KOPT-K1 (cell line): ENCODE measurements at regions not wholly inside any gene's neighbourhood (a gene's known extent, or its start where the extent isn't known, plus 50 kb on each side); places are given as distances from the start of the nearest gene placed in this dataset.

Experiments used
- H3K27ac ChIP-seq: fragments of 200-600 bp; sonication (generic); 2 replicates; pipeline ENCODE4 v1.5.1; 2016; ENCODE audit warnings: antibody characterized with exemption, mild to moderate bottlenecking, low read depth, low read length; ENCODE audit not compliant: poor library complexity, severe bottlenecking
- H3K36me3 ChIP-seq: fragments of 200-600 bp; sonication (generic); 2 replicates; pipeline ENCODE4 v1.5.1; 2017; ENCODE audit warnings: antibody characterized with exemption, mild to moderate bottlenecking, low read length, moderate library complexity; ENCODE audit not compliant: insufficient read depth
- H3K9me3 ChIP-seq: fragments of 200-600 bp; sonication (generic); 2 replicates; pipeline ENCODE4 v1.5.1; 2017; ENCODE audit warnings: antibody characterized with exemption, low read length, mild to moderate bottlenecking; ENCODE audit not compliant: insufficient read depth, poor library complexity, severe bottlenecking

DNA sequence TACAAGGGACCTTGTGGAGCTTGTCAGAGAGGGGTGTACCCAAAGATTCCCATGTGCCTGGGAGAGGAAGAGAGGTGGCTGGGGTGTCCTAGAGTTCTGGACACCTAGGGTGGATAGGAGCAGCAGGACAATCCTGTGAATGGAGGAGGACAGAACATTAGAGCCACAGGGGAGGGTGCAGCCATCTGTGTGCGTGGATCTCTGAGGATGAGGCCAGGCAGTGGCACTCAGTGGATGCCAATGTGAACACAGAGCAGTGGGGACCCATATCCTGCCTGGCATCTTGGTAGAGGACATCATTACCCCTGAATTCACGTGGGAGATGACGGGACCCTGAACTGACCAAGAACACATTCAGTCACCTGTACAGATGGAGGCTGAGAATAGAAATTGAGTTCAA is 205.3 kb downstream of the CD83 start:
- peak overlapping the region; percentile 22 for H3K27ac ChIP-seq
- H3K9me3 ChIP-seq: no peaks in the 10 kb centered on the region

DNA sequence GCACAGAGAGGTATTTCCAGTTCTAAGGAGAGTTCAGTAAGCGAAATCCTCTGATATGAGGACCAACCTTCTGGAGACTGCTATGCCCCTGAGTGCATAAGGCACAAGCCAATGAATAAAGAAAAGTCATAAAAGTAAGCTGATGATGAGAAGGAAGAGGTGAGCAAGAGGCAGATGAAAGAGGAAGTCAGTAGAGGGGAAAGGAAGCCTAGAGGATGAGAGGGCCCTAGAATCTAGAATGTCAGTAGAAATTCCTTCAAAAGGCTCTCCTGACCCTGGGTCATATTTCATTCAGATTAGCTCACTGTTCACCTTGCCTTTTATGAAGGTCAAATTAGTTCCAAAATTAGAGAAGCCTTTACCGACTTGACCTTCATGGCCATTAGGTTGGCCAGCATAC is 209.2 kb downstream of the CD83 start:
- Histone ChIP-seq H3K27ac (no peak overlapping the region), H3K36me3 (no peaks in the 10 kb centered on the region), H3K9me3 (no peaks in the 10 kb centered on the region)

More for the DNA sequence above, 205.3 kb downstream of the CD83 start:
- H3K36me3 ChIP-seq: no peaks in the 10 kb centered on the region

DNA sequence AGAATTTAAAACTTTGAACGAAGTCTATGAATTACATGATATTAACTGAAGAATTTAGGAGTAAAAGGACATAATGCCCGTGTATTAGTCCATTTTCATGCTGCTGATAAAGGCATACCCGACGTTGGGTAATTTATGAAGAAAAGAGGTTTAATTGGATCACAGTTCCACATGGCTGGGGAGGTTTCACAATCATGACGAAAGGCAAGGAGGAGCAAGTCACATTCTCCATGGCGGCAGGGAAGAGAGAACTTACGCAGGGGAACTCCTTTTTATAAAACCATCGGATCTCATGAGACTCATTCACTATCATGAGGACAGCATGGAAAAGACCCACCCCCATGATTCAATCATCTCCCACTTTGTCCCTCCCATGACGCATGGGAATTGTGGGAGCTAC is 210.6 kb downstream of the CD83 start:
- no peak overlapping the region for H3K27ac ChIP-seq
- H3K36me3 ChIP-seq: no peaks in the 10 kb centered on the region
- H3K9me3 ChIP-seq: no peaks in the 10 kb centered on the region

DNA sequence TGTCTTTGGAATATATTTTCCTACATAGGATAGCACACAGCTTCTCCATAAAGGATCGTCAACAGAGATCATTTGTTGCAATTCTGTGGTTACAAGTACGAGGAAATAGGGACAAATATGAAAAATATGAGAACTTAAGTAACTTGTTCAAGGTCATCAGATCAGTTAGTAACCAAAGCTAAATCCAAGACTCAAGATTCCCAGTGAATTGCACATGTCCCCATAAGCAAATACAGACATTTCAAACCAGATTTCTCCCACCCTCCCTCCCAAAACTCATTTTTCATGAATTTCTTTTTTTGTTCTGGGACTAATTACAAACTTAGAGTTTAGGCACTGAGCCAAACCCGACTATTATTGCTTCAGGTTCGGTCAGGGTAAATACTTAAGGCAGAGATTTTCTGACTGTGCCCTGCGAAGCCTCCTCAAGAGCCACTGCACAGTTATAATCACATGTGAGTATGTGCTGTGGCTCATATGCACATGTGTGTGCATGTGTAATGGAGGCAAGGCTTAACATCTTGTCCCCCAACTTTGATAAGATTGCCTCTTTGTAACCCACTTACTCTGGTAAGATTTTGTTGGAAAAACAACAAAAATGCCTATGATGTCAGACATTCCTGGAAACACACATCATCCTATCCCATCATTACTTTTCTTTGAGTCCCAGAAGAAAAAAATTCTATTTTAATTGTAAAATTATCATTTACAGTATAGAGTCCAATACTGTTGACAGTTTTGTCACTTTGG is 216.2 kb downstream of the CD83 start:
- Histone ChIP-seq H3K9me3 (peaks cover 20% of the 10 kb centered on the region), H3K36me3 (no peaks in the 10 kb centered on the region), H3K27ac (no peak overlapping the region)

DNA sequence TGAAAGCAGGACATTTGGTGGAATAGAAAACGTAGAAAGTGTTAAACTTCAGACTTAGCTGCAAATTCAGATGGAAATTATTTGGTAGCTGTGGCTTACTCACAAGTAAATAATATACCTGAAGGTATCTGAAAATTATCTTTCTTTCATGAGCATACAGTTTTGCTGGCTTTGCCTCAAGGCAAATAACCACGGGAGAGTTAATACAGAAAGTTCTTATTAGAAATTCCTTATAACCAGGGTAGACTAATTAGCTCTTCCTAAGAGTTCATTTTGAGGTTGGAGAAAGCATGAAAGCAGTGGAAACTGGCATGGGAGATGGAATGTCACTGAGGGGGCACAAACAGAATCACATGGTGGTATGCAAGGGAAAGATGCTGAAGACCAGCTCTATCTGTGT is 217.5 kb downstream of the CD83 start:
- no peak overlapping the region for H3K27ac ChIP-seq

DNA sequence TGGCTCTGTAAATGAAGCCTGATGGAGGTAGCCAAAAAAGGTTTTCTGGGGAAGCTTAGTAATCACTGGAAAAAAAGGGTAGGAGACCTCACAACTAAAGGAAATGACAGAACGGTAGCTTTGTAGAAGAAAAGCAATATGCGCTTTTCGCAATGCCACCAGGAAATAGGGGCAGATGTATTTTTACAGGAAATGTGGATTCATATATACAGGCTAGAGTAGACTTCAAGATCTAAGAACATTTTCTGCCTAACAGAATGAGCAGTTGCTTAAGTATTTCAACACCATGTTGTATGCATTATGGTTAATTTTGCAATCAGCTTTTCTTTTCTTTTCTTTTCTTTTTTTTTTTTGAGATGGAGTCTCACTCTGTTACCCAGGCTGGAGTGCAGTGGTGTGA is 219.6 kb downstream of the CD83 start:
- Histone ChIP-seq H3K36me3 (no peaks in the 10 kb centered on the region), H3K27ac (no peak overlapping the region), H3K9me3 (peaks cover 20% of the 10 kb centered on the region)

More for the DNA sequence above, 217.5 kb downstream of the CD83 start:
- Histone ChIP-seq H3K9me3 (peaks cover 20% of the 10 kb centered on the region), H3K36me3 (no peaks in the 10 kb centered on the region)

DNA sequence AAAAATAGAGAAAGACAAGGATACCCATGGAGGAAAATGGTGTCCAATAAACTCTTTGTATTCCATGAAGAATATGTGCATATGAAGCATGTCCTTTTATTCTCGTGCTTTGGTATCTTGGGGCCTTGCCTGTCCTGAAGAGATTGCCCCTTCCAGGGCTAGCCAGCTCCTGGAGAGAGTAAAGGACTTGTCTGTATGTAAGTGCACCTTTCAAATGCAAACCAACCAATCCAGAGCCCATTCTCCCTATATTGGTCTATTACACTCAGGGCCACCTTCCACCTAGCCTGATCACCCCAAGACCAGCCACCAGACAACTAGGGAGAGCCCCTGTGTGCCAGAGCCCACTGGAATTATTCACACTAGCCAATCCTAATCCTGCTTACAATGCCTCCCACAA is 221.6 kb downstream of the CD83 start:
- Histone ChIP-seq H3K27ac (peak overlapping the region; percentile 60), H3K9me3 (peaks cover 20% of the 10 kb centered on the region), H3K36me3 (no peaks in the 10 kb centered on the region)

DNA sequence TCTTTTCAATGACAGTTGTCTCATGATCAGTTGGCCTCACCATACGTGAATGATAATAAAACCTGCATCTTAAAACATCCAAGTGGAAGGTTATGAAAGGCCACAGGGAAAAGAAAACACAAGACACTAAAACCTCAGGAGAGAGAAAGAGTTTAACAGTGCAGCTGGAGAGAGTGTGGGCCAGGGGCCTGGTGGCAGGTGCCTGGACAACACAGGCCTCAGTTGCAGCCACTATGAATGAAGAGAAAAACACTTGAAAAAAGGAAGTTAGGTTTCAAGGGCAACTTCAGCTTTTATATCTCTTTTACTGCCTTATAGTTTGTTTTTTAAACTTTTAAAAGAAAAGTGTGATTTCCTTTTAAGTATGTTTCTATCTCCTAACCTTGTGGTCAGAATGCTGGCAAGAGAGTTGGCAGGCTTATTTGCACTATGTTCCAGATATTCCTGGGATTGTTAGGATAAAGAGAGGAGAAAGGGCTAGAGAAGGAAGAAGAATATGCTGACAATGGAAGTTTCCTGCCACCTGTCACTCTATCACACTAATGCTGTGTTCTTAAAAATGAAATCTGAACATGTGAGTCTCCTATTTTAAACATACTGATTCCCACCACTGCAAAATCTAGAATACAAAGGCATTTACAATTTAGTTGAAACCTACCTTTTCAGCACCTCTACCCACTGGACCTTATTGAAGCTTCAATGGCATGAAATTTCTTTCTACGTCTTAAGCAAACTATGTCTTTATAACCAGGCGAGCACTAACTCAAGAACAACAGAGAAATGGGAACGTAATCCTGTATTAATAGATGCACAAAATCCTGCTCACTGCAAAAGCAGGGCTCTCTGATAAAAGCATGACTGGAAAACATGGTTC is 222.4 kb downstream of the CD83 start:
- H3K36me3 ChIP-seq: no peaks in the 10 kb centered on the region
- H3K9me3 ChIP-seq: peaks cover 13% of the 10 kb centered on the region
- peak overlapping the region; percentile 60 for H3K27ac ChIP-seq

DNA sequence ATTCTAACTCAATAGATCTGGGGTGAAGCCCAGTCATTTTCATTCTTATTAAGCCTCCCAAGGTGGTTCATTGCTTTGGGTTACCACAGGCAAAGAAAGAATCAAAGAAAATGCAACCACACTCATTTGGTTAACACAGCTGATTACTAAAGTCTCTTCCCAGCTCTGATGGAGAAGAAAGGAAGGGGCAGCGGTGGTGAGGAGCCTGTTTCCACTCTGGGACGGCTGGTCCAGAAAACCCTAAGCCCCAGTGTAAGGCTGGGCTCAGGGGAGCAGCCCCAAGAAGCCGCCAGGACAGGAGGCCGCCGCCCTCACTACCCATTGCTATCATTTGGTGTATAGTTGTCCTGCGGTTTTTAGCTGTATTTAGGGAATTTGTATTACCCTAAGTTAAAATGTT is 226.9 kb downstream of the CD83 start:
- peak overlapping the region; percentile 8 for H3K27ac ChIP-seq
- no peaks in the 10 kb centered on the region for H3K36me3 ChIP-seq
- H3K9me3 ChIP-seq: no peaks in the 10 kb centered on the region

DNA sequence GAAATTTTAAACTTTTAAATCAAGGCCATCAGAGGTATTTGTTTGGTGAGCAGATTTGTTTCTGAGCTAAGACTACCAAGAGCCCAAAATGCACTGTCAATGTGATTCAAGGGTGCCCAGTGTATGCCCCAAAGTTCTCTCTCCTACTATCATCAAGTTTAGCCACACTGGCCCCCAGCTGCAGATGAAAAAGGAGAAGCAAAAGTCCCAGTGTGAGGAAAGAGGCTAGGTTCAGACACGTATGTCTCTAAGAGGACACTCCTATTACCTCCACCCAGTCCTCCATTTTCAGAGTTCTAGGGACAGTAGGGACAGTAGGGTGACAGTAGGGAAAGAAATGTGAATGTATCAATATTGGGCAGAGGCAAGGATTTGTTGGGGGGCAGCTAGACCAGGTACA is 230.8 kb downstream of the CD83 start:
- Histone ChIP-seq H3K36me3 (no peaks in the 10 kb centered on the region), H3K27ac (peak overlapping the region; percentile 50), H3K9me3 (peaks cover 18% of the 10 kb centered on the region)

DNA sequence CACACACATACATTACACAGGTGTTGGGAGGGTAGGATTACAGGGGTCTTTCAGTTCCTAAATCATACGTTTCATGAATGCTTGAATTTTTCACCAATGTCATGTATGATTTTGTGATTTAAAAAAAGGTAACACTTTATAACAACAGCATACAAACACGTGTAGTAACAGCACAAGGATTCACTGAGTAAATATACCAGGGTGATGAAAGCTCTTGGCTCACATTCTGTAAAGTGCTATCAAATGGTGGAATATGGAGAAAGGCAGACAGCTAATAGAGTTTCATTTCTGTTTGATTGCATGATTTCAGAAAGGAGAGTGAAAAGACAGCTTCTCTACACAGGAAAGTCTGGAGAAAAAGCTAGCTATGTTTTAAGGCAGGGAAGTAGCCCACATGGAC is 231.9 kb downstream of the CD83 start:
- H3K9me3 ChIP-seq: peaks cover 18% of the 10 kb centered on the region
- H3K36me3 ChIP-seq: no peaks in the 10 kb centered on the region
- H3K27ac ChIP-seq: peak overlapping the region; percentile 50

DNA sequence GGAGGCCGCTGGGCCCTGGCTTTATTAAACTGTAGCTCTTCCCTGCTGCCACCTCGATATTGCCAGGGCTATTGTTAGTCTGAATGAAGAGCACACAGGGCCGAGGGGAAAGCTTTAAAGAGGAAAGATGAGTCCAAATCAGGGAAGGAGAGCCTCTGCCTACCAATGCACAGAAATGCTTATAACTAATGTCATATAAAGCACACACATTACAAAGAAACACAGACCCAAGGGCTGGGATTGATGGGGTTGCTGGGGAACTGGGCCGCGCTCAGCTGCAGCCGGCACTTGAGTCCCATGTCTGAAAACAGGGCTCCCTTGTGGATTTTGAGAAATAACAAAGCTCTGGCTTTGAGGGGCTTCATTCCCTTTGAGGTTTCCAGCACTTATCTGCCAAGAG is 232.6 kb downstream of the CD83 start:
- Histone ChIP-seq H3K9me3 (peaks cover 18% of the 10 kb centered on the region), H3K27ac (peak overlapping the region; percentile 50), H3K36me3 (no peaks in the 10 kb centered on the region)

DNA sequence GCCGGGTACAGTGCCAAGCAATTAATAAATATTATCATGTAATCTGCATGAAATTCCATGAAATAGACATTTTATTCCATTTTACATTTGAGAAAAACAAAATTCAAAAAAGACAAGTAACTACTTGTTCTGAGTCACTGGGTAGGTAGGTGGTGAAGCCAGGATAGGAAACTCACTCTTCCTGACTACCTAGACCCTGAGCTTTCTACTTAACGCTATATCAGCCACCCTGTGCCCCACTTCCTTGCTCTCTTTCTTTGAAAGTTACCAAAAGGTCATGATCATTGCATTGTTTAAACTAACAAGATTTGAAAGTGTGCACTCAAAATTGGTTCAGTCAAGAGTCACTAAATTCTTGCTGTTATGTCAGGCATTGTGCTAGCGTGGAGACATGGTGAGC is 235.7 kb downstream of the CD83 start:
- peak overlapping the region; percentile 41 for H3K27ac ChIP-seq
- H3K9me3 ChIP-seq: peaks cover 25% of the 10 kb centered on the region
- no peaks in the 10 kb centered on the region for H3K36me3 ChIP-seq

DNA sequence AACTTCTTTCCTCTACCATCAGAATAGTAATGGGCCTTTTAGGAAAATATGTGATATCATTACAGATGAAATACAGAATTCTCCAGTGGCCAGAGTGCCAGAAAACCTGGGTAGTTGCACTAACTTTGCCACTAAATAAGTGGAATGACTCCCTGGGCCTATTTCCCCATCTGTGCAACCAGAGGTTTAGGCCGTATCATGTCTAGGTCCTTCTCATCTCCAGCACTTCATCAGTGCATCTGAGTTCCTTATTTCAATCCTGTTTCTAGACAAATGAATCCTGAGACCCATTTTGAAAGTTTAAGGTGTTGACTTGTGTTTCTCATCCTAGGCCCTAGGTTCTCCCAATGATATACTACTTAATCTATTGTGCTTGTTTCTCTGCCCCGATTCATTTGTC is 236.2 kb downstream of the CD83 start:
- H3K36me3 ChIP-seq: no peaks in the 10 kb centered on the region
- peaks cover 25% of the 10 kb centered on the region for H3K9me3 ChIP-seq
- peak overlapping the region; percentile 41 for H3K27ac ChIP-seq

DNA sequence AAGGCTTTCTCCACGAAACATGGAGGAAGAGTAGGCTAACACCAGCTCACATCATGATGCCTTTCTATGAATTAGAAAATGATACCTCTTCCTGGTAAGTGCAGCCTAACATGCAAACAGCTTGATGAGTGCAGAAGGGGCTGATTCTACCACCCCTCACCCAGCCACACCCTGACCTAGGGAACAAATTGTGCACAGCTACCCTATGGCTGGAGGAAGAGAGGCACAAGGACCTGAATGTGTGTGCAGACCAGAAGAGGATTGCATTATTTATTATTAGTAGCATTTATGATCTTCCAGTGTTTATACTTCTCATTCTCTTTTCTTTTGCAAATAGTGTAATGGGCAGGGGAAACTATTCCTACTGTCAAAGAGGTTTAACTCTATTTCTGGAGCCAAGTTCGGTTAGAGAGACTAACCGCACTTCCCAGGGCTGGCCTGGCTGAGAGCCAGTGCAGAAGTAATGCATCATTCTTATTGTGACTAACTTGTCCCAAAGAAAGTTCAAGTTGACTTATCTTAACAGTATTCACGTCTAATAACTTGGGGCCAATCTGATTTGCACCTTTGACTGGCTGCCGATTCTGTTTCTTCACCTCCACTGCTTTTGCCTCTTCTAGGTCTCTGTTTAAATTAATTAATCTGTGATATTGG is 237.5 kb downstream of the CD83 start:
- H3K9me3 ChIP-seq: peaks cover 30% of the 10 kb centered on the region
- H3K36me3 ChIP-seq: no peaks in the 10 kb centered on the region
- H3K27ac ChIP-seq: peak overlapping the region; percentile 26
